ENCODE measurements at regions not wholly inside any gene's neighbourhood (a gene's known extent, or its start where the extent isn't known, plus 50 kb on each side); places are given as distances from the start of the nearest gene placed in this dataset.

- FAIRE-seq (no peak), DNase-seq (ENCODE audit: low read depth) (peak; percentile 31)
- Histone ChIP-seq H3K4me3 (ENCODE audit: low read depth, low read length) (no peak overlapping the region), H3K36me3 (ENCODE audit: control insufficient read depth, insufficient read depth, low read length) (no peaks in the 10 kb centered on the region), H3K27me3 (ENCODE audit: control insufficient read depth, insufficient read depth, low read length) (no peaks in the 10 kb centered on the region)
- no peak for TF ChIP-seq CTCF (IDR thresholded peaks at IDR 0.05; ENCODE audit: insufficient read depth, low read length, severe bottlenecking)
Measured at GRCh38 chr18:55998071-55998522, 410.1 kb upstream of the TCF4 start.

- TF ChIP-seq CTCF (IDR thresholded peaks at IDR 0.05; ENCODE audit: insufficient read depth, low read length, severe bottlenecking): peak; percentile 27
- DNase-seq (ENCODE audit: low read depth): peak; percentile 80
- H3K4me3 ChIP-seq (ENCODE audit: low read depth, low read length): no peak overlapping the region
- FAIRE-seq: no peak
- no peaks in the 10 kb centered on the region for H3K27me3 ChIP-seq (ENCODE audit: control insufficient read depth, insufficient read depth, low read length)
- H3K36me3 ChIP-seq (ENCODE audit: control insufficient read depth, insufficient read depth, low read length): no peaks in the 10 kb centered on the region
Measured at GRCh38 chr18:55997151-55997561, 409.2 kb upstream of the TCF4 start.

GRCh38 chr18:55996717-55997116 is 408.7 kb upstream of the TCF4 start:
- no peaks in the 10 kb centered on the region for H3K27me3 ChIP-seq (ENCODE audit: control insufficient read depth, insufficient read depth, low read length)
- no peak overlapping the region for H3K4me3 ChIP-seq (ENCODE audit: low read depth, low read length)
- TF ChIP-seq CTCF (IDR thresholded peaks at IDR 0.05; ENCODE audit: insufficient read depth, low read length, severe bottlenecking): no peak
- FAIRE-seq (no peak), DNase-seq (ENCODE audit: low read depth) (peak; percentile 33)
- H3K36me3 ChIP-seq (ENCODE audit: control insufficient read depth, insufficient read depth, low read length): no peaks in the 10 kb centered on the region

- TF ChIP-seq CTCF (IDR thresholded peaks at IDR 0.05; ENCODE audit: insufficient read depth, low read length, severe bottlenecking): no peak
- no peaks in the 10 kb centered on the region for H3K36me3 ChIP-seq (ENCODE audit: control insufficient read depth, insufficient read depth, low read length)
- no peak overlapping the region for H3K4me3 ChIP-seq (ENCODE audit: low read depth, low read length)
- DNase-seq (ENCODE audit: low read depth) (no peak), FAIRE-seq (no peak)
- H3K27me3 ChIP-seq (ENCODE audit: control insufficient read depth, insufficient read depth, low read length): no peaks in the 10 kb centered on the region
Measured at GRCh38 chr18:55990186-55990585, 402.2 kb upstream of the TCF4 start.

GRCh38 chr18:55988537-55988936 is 400.5 kb upstream of the TCF4 start:
- FAIRE-seq (no peak), DNase-seq (ENCODE audit: low read depth) (peak; percentile 22)
- H3K4me3 ChIP-seq (ENCODE audit: low read depth, low read length): no peak overlapping the region
- H3K36me3 ChIP-seq (ENCODE audit: control insufficient read depth, insufficient read depth, low read length): no peaks in the 10 kb centered on the region
- TF ChIP-seq CTCF (IDR thresholded peaks at IDR 0.05; ENCODE audit: insufficient read depth, low read length, severe bottlenecking): no peak
- H3K27me3 ChIP-seq (ENCODE audit: control insufficient read depth, insufficient read depth, low read length): no peaks in the 10 kb centered on the region

- Histone ChIP-seq H3K27me3 (ENCODE audit: control insufficient read depth, insufficient read depth, low read length) (no peaks in the 10 kb centered on the region), H3K4me3 (ENCODE audit: low read depth, low read length) (no peak overlapping the region), H3K36me3 (ENCODE audit: control insufficient read depth, insufficient read depth, low read length) (no peaks in the 10 kb centered on the region)
- no peak for TF ChIP-seq CTCF (IDR thresholded peaks at IDR 0.05; ENCODE audit: insufficient read depth, low read length, severe bottlenecking)
- DNase-seq (ENCODE audit: low read depth) (no peak), FAIRE-seq (no peak)
Measured at GRCh38 chr18:55983433-55983832, 395.4 kb upstream of the TCF4 start.

Measured in bronchial epithelial cell (primary cell).